GM12865 (cell line): ENCODE measurements at regions not wholly inside any gene's neighbourhood (a gene's known extent, or its start where the extent isn't known, plus 50 kb on each side); places are given as distances from the start of the nearest gene placed in this dataset.
"Not testable (repeated sequence)": the region's sequence is repeated elsewhere in the genome, so short reads cannot be mapped to it uniquely, and the experiment has no call there.

Experiments used
- DNase-seq: peaks from one replicate; pipeline ENCODE4 v3.0.0; 2010; ENCODE audit warnings: low read depth
- H3K4me3 ChIP-seq: 2 replicates; pipeline ENCODE4 v1.5.1; 2011; ENCODE audit warnings: mild to moderate bottlenecking, low read depth, low read length, control low read depth
- TF ChIP-seq, protein P1 (sequence below): IDR thresholded peaks from 2 replicates; pipeline ENCODE4 v1.5.1; 2011; ENCODE audit warnings: low read length, control low read depth, low read depth, inconsistent platforms; ENCODE audit not compliant: insufficient read depth; ENCODE audit errors: missing control alignments

DNA sequence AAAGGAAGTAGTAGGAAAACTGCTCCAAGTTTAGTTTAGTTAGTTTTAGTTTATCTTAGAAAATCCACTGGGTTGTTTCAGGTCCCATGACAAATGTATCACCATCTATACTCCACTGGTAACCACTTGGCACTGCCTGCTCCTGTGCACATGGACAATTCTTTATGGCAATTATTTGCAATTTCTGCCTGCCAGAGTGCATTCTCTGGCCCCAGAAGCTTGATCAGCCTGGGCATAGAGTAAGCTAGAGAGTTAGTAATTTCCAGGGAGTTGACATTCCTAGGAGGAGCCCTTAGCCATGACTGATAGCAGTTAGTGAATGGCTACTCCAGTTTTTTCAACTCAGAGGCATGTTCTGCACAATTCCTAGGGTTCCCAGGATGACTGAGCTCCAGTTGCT is 203.2 kb upstream of the FGF13 start:
- TF ChIP-seq, protein P1, sequence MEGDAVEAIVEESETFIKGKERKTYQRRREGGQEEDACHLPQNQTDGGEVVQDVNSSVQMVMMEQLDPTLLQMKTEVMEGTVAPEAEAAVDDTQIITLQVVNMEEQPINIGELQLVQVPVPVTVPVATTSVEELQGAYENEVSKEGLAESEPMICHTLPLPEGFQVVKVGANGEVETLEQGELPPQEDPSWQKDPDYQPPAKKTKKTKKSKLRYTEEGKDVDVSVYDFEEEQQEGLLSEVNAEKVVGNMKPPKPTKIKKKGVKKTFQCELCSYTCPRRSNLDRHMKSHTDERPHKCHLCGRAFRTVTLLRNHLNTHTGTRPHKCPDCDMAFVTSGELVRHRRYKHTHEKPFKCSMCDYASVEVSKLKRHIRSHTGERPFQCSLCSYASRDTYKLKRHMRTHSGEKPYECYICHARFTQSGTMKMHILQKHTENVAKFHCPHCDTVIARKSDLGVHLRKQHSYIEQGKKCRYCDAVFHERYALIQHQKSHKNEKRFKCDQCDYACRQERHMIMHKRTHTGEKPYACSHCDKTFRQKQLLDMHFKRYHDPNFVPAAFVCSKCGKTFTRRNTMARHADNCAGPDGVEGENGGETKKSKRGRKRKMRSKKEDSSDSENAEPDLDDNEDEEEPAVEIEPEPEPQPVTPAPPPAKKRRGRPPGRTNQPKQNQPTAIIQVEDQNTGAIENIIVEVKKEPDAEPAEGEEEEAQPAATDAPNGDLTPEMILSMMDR: no peak
- DNase-seq: no peak
- H3K4me3 ChIP-seq: no peak overlapping the region

DNA sequence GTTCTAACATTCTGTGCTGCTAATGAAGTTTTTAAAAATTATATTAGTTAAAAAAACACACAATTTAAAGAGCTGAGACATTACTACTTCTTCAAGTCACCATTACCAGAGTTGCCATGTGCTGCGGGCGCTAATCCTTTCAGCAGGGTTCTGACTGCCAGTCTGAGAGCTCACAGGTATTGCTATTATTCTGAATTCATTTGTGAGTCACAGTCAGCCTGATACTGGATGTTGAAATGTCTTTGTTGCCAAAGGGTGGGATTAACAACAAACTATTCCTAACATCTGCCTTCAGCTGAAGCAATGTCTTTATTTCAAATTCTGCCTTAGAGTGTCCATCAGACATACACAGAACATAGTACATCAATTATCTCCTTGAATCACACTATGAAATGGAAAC is 197.1 kb upstream of the FGF13 start:
- TF ChIP-seq, protein P1: no peak
- DNase-seq: no peak
- H3K4me3 ChIP-seq: no peak overlapping the region

DNA sequence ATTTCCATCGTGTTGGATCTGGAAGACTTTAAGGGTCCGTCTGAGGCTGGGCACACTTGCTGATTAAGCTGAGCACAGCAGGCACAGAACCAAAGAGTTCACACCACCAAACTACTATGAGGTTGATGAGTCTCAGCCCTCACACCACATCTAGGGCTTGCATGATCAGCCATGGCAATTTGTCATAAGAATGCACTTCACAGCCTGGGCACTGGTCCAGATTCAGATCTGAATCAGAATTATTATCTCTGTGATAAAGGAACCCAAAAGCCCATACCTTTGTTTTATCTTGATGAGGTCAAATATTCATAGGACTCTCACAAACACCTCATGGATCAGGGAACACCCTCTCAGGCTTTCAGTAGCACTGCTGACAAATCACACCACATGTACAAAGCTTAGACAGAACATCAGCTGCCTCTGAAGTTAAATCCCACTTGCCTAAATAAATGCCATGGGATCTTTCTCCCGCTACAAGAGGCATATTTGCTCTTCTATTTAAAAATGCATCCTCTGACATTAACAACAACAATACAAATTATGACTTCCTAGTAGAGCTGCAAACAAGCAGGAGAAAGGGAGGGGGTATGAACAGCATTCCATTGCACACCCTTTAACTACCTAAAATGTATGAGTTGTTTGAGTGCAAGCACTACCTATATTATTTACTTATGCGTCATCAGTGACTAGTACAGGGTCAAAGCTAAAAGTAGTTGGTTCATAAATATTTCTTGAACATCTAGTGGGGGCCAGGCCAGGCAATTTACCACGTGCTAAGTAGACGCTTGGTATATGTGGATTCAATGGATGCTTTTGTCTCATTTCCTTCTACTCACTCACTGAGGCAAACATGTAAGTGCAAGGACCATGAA is 186.3 kb upstream of the FGF13 start:
- no peak overlapping the region for H3K4me3 ChIP-seq
- DNase-seq: no peak
- TF ChIP-seq, protein P1: no peak

DNA sequence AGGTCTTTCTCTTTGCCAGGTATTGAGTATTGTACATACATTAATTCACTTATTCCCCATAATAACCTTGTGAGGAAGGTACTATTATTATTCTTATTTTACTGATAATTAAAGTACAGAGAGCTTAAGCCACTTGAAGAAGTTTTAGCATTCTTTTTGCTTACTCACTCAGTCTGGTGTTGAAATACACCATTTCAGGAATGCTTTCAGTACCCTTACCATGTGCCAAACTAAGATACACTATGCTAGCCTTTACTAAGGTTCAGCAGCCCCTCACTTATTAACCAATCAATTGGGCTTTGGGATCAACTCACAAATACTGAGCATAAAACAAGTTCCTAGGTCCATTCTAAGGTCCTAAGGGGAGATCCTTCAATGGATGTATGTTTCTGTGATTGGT is 179.0 kb upstream of the FGF13 start:
- DNase-seq: no peak
- H3K4me3 ChIP-seq: no peak overlapping the region
- TF ChIP-seq, protein P1: no peak

DNA sequence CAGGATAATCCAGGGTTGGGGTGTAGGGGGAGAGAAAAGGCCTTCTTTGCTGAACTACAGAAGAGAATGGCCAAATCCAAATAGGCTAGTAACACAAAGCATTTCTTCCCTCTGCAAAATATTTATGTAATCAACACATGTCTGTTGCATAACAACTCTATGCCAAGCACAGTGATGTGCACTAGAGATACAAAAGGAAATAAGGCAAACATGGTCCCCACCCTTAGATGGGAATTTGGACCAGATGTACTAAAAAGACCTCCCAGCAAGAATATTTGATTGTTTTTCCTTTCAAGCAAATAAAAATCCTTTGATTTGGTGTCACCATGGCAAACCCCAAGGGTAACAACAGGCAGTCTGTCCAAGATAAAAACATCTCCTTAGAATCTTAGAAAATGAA is 177.6 kb upstream of the FGF13 start:
- TF ChIP-seq, protein P1: no peak
- no peak for DNase-seq
- H3K4me3 ChIP-seq: no peak overlapping the region

DNA sequence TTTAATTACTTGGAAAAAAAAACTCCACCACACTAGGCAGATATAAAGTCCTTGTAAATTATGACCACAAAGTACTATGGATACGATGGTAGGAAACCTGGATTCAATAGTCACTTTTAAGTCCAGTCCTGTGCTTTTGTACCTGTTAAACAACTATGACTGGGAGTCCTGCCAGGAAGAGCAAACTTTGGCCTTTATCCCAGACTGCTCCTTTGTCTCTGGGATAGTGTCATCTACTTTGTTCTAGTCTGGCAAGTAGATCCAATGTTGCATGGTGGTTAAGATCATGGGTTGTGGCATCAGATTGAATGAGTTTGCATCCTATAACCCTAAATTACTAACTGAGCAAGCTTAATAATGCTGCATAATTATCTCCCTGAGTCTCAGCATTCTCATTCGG is 175.3 kb upstream of the FGF13 start:
- H3K4me3 ChIP-seq: no peak overlapping the region
- DNase-seq: no peak
- TF ChIP-seq, protein P1: no peak

DNA sequence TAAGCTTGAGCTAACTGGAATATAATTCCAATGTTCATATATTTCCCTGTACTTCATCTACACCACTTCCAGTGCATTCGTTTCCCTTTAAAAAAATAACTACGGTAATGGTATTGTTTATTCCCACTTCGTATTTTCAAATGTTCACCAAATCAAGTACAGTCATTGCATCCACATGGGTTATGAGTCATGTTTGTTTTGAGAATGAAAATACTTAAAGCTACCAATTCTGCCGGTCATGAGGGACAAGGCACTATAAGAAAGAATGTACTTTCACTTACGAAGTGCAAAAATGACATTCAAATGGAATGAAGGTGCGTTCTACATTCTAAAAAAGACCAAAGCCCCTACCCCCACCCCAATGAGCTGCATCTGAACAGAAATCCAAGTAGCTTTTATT is 174.4 kb upstream of the FGF13 start:
- TF ChIP-seq, protein P1: no peak
- no peak overlapping the region for H3K4me3 ChIP-seq
- DNase-seq: no peak

DNA sequence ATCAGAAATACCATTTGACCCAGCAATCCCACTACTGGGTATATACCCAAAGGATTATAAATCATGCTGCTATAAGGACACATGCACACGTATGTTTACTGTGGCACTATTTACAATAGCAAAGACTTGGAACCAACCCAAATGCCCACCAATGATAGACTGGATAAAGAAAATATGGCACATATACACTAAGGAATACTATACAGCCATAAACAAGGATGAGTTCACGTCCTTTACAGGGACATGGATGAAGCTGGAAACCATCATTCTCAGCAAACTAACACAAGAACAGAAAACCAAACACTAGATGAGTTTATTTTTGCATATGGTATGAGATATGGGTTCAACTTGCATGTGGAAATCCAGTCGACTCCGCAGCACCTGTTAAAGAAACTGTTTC is 168.8 kb upstream of the FGF13 start:
- not testable (repeated sequence) for DNase-seq, H3K4me3 ChIP-seq
